Glomerular visceral epithelial cell (primary cell): ENCODE measurements at regions not wholly inside any gene's neighbourhood (a gene's known extent, or its start where the extent isn't known, plus 50 kb on each side); places are given as distances from the start of the nearest gene placed in this dataset.
"Not testable (repeated sequence)": the region's sequence is repeated elsewhere in the genome, so short reads cannot be mapped to it uniquely, and the experiment has no call there.

Experiments used
- DNase-seq: peaks from one replicate; pipeline ENCODE4 v3.0.0-alpha.2; 2016; ENCODE audit errors: extremely low spot score

DNA sequence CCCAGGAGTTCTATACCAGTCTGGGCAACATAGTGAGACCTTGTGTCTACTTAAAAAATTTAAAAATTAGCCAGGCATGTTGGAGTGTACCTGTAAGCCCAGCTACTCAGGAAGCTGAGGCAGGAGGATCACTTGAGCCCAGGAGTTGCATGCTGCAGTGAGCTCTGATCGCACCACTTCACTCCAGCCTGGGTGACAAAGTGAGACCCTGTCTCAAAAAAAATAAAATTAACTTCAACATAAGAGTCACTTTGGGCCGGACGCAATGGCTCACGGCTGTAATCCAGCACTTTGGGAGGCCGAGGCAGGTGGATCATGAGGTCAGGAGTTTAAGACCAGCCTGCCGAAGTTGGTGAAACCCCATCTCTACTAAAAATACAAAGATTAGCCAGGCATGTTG lies 699.1 kb upstream of the AUTS2 start:
- not testable (repeated sequence) for DNase-seq

DNA sequence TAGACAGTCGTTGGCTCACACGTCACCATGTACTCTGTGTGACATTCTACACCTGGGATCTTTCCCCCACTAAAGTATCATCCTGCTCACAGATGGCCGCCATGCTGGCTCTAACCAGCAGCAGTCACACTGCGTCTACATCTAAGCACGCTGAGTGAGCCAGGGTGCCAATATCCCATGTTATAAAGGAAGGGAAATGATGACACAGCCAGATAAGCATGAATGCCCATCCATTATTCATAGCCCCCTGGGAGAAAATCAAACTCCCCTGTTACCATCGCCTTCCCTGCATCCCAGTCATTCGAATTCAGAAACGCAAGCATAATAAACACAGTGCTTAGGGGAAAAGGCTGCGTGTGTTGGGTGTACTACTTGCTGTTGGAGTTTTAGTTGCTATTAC lies 698.2 kb upstream of the AUTS2 start:
- DNase-seq = no peak

DNA sequence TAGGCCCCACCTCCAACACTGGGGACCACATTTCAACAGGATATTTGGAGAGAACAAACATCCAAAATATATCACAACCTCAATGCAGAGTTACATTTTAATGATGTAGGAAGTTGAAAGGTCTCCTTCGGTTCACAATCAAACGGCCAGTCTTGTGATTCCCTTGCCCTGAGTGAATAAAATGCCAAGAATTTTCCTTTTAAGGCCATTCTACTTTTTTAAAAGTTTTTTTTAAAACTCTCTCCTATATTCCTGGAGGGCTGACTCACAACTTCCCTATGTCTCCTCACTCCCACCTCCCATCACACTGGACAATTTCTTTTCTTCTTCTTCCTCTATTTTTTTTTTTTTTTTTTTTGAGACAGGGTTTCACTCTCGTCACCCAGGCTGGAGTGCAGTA lies 693.6 kb upstream of the AUTS2 start:
- DNase-seq = no peak

DNA sequence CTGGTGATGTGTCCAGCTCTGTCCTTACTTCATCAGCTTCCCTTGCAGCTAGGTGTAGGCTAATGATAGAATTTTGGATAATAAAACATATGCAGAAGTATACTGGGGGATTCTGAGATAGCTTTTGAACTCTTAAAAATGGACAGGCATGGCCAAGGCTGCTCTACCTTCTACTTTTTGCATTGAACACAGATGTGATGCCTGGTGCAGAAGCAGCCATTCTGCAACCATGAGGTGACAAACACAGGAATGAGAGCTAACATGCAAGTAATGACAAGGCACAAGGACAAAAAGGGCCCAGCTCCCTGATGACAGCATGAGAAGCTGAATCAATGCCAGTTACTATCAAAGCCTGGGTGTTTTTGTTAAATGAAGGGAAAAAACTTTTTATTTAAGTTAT lies 686.5 kb upstream of the AUTS2 start:
- no peak for DNase-seq

DNA sequence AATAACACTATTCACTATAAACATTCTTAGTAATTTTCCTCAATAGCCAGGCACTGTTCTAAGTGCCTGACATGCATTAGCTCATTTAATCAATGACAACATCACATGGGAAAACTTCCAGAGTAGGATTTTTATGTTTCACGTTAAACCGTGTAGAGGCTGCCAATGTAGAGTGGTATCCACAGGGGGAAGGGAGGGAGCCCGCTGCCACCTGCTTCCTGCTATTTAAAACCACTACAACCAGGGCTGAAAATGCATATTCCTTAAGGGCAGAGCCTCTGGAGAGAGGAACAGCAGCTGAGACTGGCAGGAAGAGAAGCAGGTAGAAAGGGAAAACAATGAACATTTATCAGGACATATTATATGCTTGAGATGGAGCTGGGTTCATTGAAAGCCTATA lies 684.3 kb upstream of the AUTS2 start:
- no peak for DNase-seq

DNA sequence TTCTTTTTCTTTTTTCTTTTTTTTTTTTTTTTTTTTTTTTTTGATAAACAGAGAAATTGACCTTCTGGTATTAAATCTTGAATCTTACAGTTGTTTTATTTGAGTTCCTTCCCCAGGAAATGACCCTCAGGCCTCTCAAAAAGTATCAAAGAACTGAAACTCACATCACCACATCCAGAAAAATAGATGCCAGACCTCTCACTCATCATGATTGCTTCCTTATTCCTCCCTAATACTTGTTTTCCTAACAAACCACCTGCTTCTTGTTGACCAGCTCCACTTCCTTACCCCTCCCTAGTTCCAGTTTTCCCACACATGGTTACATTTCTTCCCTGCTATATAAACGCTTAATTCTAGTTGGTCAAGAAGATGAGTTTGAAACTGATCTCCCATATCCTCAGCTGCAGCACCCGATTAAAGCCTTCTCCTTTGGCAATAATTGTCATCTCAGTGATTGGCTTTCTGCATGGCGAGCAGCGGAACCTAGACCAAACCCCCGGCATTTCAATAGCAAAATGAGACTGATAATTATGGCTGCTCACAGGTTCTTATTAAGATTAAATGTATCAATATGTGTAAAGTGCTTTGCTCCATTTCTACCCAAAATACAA lies 681.1 kb upstream of the AUTS2 start:
- DNase-seq = no peak

DNA sequence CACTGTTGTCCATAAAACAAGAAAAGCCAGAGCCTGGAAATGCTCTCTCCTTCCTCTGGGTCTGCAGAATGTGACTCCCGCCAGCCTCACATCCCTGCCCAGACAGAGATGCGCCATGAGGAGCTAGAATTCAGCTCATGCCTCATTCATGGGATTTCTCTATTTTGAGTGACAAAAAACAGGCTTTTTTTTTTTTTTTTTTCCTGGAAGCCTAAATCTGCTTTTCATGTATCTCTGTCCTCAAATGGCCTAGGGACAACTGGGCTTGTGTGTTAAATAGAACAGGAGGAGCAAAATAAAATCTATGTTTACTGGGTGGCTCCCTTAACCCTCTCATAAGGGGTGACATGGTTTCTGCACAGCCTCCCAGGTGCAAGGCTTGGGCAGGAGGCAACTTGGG lies 679.7 kb upstream of the AUTS2 start:
- no peak for DNase-seq

DNA sequence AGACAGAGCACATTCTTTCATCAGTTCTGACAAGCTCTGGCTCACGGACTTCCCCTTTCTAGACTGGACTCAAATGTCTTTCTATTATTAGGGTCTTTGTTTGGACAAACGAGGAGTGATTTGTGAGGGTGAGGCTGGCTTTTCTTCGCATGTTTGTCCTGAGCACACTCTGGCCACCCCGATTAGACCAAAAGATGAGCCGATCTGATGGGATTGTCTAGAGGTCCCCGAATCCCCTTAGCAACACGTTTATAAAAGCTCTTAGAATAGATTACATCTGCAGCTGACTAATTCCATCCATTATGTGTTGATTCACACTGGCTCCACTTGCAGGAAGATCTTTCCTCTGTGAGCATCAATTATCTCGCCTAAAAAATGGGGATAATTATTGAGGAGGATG lies 675.4 kb upstream of the AUTS2 start:
- DNase-seq = no peak

DNA sequence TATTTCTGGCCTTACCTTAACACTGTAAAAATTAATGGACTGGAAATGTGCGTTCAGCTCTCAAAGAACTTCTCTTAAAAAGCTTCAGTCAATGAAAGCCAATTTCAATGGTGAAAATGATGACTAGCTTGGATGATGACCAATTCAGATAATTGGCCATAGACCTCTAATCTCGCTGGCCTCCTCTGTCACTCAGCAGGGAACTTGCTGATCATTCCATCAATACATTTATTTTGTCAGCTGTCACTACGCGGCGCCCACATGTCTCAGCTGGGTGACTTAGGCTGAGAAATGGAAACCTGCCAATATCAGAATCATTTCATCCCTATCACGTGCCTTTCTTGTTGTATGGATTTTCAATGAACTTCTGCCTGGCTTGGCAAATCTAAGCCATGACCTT lies 673.0 kb upstream of the AUTS2 start:
- no peak for DNase-seq

DNA sequence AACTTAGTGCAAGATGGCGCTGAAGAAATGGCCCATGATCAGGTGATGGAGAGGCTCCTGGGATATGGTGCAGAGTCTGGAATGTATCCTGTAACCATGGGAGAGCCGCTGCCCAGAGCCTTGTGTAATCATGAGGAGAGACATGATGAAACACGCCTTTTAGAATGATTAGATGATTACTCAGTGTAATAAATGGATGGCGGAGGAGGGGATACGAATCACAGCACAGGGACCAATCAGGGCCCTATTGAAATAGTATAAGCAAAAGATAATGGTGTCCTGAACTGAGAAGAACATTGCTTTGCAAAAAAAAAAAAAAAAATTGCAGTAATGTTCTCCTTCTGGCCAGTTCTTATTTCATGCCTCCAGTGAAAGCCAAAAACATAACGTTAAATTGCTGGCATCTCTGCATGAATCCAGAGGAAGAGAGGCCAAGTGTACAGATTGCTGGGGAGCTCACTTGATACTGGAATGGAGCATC lies 668.5 kb upstream of the AUTS2 start:
- DNase-seq = peak; percentile 8

DNA sequence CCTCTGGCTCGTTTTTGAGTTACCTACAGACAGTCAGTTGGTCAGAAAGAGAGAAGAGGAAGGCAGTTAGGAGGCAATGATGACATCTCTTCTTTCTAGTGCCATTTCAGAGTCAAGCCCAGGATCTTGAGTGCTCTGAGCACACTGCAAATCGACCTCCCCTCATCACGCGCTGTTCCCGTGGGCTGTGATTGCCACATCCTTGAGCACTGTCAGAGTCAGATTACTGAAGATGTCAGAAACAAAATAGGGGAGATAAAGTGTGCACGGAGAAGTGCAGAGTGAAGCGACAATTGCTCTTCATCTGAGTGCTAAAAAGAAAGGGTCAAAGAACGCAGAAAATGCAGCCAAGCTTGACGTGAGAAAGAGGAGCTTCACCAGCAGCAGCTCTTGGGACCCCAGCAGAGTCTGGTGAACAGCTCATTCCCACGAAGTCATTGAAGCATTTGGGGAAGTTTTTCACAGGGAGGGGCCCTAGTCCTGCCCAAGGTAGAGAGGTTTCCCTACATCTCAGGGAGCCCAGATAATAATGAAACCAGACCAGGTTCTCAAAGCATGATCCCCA lies 661.7 kb upstream of the AUTS2 start:
- DNase-seq = peak; percentile 39

DNA sequence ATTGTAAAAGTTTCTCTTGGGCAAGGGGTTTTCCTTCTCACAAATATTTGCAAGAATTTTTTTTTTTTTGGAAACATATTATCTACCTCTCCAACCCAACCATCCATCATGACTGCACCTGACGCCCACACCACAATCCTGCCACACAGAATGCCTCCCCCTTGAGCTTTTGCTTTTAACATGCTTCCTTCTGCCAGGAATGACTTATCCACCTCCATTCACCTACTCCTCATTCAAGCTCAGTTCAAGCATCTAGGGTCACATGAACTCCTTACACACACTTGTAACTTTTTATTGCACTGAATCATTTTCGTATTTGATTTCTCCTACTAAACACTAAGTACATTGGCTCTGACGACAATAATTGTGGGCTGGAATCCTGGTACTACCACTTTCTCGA lies 660.1 kb upstream of the AUTS2 start:
- no peak for DNase-seq

DNA sequence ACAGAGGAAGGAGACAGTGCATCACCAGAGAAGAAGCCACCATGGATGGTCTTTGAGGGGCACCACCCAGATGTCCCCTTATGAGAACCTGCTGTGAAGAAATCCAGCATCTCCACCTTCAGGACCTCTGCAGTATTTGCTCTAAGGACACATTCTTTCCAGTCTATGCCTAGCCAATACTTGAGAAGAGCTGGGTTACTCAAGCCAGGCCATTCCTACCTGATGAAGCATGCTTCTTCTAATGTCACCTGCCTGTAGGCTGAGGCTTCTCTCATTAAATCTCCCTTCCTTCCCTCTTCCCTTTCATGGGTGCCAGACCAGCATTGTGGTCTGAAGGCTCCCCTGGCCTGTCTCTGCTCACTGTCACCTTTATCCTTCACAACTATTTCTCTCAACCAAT lies 654.5 kb upstream of the AUTS2 start:
- no peak for DNase-seq

DNA sequence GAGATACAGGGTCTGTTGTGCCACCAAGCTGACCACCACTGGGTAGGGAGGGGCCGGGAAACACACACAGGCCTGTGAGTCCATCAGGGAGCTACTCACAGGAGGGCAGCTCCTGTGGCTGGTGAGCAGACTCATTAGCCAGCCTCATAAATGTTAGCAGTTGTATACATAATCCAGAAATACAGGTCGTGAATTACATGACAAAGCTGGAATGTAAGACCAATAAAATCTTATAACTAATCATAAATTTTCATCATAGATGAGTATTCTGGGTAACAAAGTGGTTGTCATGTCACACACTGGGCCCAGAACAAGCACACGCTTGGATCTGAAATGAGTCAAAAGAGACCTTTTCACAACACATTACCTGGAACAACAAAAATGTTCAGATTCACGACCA lies 642.6 kb upstream of the AUTS2 start:
- DNase-seq = no peak

DNA sequence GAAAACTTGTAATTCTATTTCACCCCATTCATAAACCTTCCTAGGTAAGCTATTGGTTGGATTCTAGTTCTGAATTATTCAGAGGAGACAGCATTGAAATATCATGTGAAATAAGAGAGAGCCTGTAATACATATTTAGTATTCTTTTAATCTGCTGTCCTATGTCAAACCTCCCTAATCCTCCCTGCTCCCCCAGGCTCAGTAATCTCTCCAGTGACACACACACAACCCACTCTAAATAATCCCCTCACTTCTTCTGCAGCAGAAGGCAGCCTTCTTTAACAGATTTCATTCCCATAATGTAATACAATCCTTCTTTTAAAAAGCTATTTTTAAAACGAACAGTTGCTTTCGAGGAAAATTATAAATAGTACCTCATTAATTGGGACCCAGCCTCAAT lies 639.7 kb upstream of the AUTS2 start:
- DNase-seq = no peak

DNA sequence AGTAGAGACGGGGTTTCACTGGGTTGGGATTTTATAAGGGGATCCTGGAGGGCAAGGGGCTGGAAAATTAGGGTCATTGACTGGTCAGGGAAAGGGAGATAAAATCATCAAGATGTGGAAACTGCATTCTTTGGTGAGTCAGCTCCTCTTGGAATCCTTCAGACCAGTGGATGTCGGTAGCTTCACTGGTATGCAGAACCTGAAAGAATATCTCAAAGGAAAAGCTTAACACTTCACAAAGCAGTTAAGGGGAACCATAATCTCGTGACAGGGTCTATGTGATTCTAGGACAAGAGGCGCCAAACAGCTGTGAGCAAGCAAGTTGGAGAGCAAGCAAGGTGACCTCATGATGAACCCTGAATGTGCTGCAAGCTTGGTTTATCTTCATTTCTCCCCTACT lies 634.7 kb upstream of the AUTS2 start:
- peak; percentile 65 for DNase-seq

DNA sequence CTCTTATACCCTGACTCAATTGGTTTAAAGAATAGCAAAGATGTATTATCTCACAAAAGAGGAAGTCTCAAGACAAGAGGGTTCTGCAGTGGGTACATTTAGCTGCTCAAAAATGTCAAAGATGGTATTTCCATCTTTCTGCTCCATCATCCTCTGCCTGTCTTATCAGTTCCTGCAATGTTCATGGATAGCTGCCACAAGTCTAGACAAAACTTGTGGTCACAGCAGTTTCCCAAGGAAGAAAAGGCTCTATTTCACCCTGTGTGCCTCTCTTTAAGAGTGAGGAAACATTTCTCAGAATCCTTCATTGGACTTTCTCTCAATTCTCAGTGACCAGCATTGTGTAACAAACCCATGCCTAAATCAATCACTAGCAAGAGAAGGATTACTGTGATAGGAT lies 634.2 kb upstream of the AUTS2 start:
- no peak for DNase-seq

DNA sequence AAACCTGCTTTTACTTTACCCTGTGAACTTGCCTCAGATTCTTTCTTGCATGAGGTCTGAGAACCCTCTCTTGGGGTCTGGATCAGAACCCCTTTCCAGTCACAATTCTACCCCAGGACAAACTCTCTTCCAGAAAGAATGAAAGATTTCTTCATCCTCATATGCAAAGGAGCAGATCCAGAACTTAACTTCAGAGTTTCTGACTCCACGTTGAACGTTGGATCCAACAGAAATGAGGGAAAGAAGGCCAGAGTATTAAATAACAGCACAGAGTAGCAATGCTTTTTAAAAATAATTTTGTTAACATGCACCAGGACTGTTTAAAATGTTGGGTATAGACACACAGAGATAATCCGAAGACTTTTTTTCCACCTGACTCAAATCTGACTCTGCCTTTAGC lies 632.9 kb upstream of the AUTS2 start:
- DNase-seq = no peak

DNA sequence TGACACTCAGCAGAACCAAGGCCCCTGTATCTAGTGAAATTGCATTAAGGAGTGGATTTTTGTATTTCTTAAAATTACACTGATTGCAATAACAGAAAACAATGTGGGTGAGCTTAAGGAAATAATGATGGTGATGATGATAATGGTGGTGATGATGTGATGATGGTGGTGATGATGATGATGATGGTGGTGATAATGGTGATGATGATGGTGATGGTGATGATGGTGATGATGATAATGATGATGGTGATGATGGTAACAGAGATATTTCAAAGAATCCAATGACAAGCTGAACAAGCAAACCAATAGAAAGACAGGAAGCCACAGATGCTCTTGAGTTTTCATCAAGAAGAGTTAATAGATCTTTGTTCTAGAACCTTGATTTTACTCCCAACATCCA lies 630.7 kb upstream of the AUTS2 start:
- DNase-seq = no peak

DNA sequence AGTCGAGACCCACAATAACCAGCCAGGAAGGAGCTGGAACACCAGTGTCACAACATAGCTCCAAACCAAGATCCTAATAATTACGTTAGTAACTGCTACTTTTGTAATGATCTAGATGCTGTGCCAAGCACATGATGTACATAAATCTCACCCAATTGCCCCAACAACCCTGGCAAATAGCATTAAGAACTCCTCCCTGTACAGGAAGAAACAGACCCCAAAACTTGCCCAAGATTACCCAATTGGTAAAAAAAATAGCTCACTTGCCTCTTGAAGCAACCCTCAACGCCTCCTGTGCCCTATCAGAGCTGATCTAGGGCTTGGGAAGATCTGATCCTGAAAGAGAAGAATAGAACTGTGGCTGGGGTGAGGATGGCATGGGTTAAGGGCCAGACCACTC lies 628.7 kb upstream of the AUTS2 start:
- DNase-seq = no peak

DNA sequence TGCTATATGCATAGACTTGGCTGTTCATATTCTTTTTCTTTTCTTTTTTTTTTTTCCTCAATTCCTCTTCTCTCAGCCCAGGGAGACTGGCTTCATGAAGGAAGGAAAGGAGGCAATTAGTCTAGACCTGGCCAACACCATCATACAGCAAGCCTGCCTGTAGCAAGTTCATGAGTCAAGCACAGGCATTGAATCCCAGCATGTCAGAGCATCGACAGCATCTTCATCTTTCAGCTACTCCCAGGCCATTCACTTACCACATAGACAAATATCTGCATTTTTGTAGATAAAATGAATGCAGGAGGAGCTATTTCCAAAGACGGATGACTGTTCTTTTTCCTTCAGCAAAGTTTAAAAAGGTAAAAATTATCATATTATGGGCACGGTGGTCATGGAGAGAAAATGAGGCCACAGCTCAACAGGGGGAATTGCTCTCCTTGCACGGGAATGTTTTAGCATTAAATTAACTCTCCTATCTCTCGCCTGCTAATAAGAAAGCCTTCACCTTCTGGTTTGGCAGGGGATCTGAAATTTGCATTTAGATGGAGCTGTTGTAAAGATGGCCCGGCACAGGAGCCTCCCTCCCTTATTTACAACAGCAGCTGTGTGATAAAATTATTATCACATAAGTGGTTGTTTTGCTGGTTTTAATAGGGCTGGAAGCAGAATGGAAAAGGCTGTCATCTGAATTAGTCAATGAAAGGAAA lies 626.5 kb upstream of the AUTS2 start:
- no peak for DNase-seq

DNA sequence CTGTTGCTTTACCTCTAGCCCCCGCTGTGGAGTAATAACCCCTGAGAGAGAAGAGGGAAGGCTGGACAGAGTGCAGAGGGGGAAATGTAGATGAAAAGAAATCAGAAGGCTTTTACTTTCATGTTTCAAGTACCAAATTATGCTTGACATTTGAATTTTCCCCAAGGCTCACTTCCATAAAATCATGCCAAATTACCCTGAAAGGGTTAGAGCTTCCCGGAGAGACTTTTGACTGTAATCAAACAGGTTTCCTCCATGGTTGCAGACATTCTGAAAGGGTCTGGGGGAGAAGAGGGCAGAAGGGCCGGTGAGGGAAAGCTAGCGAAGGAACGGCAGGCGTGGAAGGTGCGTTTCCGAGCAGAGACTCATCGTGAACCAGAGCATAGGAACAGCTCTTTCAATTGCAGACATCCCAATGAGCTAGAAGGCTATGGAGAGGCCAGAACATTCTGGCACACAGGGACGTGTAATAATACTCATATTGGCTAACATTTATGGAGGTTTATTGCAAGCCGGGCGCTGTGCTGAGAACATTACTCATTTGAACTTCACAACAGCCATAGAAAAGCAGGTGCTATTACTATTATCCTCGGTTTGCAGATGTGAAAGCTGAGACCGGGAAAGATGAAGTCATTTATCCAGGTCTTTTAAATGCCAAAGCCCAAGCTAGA lies 620.8 kb upstream of the AUTS2 start:
- DNase-seq = no peak

DNA sequence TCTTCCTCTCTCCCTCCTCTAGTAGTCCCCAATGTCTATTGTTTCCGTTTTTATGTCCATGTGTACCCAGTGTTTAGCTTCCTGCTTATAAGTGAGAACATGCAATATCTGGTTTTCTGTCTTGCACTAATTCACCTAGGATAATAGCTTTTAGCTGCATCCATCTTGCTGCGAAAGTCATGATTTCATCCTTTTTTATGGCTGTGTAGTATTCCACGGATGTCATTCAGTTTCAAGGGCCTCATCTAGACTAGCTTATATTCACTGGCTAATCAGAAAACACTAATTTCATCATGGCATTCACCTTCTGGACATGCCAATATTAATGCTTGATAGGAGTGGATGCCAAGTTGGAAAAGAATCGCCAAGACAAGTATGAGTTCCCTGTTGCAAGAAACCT lies 619.6 kb upstream of the AUTS2 start:
- DNase-seq = no peak
